Calu3 (cell line): ENCODE measurements at regions not wholly inside any gene's neighbourhood (a gene's known extent, or its start where the extent isn't known, plus 50 kb on each side); places are given as distances from the start of the nearest gene placed in this dataset.

Source experiments
- BruUV-seq: library from RNA; stranded (reverse); fragments of 400-500 nt; replicated peaks from 2 replicates; lab custom pipeline; 2021; lab: Mats Ljungman, UMichigan
- CTCF ChIA-PET: fragments of 300-600 bp; sonication (Branson Sonifier 250); formaldehyde crosslinking; loops from one replicate; lab custom pipeline; 2022; ENCODE audit warnings: antibody characterized with exemption; lab: Charles Lee
- DNase-seq: peaks from one replicate; pipeline ENCODE4 v3.0.0; 2022
- H3K27ac Mint-ChIP-seq: one replicate; pipeline ENCODE4 v1.8.0; 2022; ENCODE audit warnings: mixed read lengths; ENCODE audit not compliant: unreplicated experiment
- H3K27me3 Mint-ChIP-seq: one replicate; pipeline ENCODE4 v1.8.0; 2022; ENCODE audit warnings: mixed read lengths; ENCODE audit not compliant: unreplicated experiment
- H3K36me3 Mint-ChIP-seq: one replicate; pipeline ENCODE4 v1.8.0; 2022; ENCODE audit warnings: mild to moderate bottlenecking, moderate library complexity, mixed read lengths; ENCODE audit not compliant: insufficient read depth, unreplicated experiment
- H3K4me1 Mint-ChIP-seq: one replicate; pipeline ENCODE4 v1.8.0; 2022; ENCODE audit warnings: mild to moderate bottlenecking, low read depth, mixed read lengths; ENCODE audit not compliant: unreplicated experiment
- H3K4me3 Mint-ChIP-seq: one replicate; pipeline ENCODE4 v1.8.0; 2022; ENCODE audit warnings: mild to moderate bottlenecking, low read depth, moderate library complexity, mixed read lengths; ENCODE audit not compliant: unreplicated experiment
- H3K9me3 Mint-ChIP-seq: one replicate; pipeline ENCODE4 v1.8.0; 2022; ENCODE audit warnings: low read depth, mixed read lengths; ENCODE audit not compliant: unreplicated experiment
- intact Hi-C: fragments of 100-400 bp; cut with micrococcal nuclease; formaldehyde crosslinking; loops from one replicate; pipeline ENCODE4 v1.10.0; 2022; ENCODE audit not compliant: unreplicated experiment
- TF ChIP-seq, protein P1 (sequence below): fragments of 200-600 bp; IDR thresholded peaks from one replicate; pipeline ENCODE4 v1.8.0; 2022; ENCODE audit warnings: antibody characterized with exemption; ENCODE audit not compliant: unreplicated experiment

DNA sequence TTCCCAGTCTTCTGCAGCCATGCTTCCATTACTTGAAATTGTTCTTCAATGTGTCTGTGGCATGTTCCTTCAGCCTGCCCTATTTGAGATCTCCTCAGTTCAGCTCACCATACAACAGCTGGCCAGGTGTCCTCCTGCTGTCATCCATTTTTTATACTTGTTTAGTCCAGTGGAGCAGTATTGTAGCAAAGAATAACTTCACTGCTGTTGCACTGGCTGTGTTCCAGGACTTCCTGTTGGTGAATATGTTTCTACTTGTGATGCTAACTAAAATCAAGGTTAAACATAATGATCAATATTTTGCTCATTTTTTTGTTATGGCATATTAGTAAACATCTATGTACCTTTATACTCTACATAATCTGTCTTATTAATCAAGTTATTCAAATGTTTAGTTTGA, 1394.1 kb downstream of the PCDH9 start:
- CTCF ChIA-PET, result interaction anchor here (0.6 kb wide), 1 partner anchor 17 kb away, joined by 4 read pairs; no protein-coding TSS in a partner anchor
- peaks cover 2% of the 10 kb centered on the region for H3K9me3 Mint-ChIP-seq
- DNase-seq, result no peak
- no peak overlapping the region for H3K27ac Mint-ChIP-seq
- intact Hi-C loops, result no loop called here
- no peaks in the 10 kb centered on the region for H3K4me1 Mint-ChIP-seq
- BruUV-seq, result no TSS peak
- H3K4me3 Mint-ChIP-seq, result no peak overlapping the region
- no peaks in the 10 kb centered on the region for H3K27me3 Mint-ChIP-seq
- H3K36me3 Mint-ChIP-seq, result no peaks in the 10 kb centered on the region
- TF ChIP-seq, protein P1, sequence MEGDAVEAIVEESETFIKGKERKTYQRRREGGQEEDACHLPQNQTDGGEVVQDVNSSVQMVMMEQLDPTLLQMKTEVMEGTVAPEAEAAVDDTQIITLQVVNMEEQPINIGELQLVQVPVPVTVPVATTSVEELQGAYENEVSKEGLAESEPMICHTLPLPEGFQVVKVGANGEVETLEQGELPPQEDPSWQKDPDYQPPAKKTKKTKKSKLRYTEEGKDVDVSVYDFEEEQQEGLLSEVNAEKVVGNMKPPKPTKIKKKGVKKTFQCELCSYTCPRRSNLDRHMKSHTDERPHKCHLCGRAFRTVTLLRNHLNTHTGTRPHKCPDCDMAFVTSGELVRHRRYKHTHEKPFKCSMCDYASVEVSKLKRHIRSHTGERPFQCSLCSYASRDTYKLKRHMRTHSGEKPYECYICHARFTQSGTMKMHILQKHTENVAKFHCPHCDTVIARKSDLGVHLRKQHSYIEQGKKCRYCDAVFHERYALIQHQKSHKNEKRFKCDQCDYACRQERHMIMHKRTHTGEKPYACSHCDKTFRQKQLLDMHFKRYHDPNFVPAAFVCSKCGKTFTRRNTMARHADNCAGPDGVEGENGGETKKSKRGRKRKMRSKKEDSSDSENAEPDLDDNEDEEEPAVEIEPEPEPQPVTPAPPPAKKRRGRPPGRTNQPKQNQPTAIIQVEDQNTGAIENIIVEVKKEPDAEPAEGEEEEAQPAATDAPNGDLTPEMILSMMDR, result no peak

DNA sequence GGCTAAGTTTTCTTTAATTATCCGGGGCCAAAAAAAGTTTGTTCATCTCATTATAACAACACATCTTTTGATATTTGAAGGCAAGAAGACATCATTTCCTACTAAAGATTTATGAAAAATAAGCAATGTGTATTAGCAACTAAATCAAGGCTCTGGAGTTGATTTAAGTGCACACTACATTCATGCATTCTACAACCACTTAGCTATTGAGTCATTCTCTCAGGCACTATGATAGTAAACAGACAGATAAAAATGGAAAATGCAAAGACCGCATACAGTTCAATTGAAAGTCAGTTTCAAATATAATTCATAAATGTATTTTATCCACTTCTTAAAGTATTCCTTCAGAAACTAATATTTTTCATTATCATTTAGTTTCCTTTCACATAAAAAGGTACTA, 1395.2 kb downstream of the PCDH9 start:
- TF ChIP-seq, protein P1, result no peak
- Mint-ChIP-seq H3K27ac (no peak overlapping the region), H3K4me1 (no peaks in the 10 kb centered on the region), H3K4me3 (no peak overlapping the region), H3K9me3 (peaks cover 2% of the 10 kb centered on the region), H3K27me3 (no peaks in the 10 kb centered on the region), H3K36me3 (no peaks in the 10 kb centered on the region)
- CTCF ChIA-PET, result no interaction called here
- DNase-seq, result no peak
- no TSS peak for BruUV-seq
- intact Hi-C loops, result no loop called here

DNA sequence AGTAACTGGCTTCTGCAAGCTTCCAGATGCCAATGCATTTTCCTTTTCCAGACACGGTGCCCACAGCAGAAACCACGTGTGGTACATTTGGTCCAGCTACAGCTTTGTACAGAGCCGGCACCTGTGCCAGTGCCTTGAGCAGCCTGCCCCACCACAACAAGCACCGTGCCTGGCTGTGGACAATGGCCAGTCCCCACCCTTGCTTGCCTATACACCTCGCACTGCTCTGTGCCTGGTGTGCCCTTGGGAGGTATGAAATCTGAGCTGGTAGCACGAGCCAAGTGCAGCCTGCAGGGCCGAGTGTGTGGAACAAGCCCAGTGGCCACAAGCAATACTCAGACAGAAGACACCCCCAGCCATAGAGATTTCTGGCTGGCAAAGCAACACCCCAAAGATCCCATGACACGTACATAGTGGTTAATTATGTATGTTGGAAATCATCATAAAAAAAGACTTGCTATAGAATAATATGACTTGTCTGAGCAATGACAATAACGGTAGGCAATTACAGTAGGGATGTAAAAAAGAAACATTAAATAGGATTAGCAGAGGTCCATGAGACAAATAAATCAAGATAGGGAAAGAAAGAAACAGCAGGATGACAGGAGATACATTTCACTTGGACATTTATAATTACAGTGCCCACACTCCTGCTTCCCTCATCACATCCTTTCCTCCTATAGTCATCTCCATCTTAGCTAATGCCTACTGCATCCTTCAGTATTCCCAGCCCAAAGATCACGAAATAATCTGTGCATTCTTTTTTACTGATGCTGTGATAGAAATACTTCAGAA, 1399.5 kb downstream of the PCDH9 start:
- intact Hi-C loops, result no loop called here
- no peaks in the 10 kb centered on the region for H3K27me3 Mint-ChIP-seq
- BruUV-seq, result no TSS peak
- H3K9me3 Mint-ChIP-seq, result no peaks in the 10 kb centered on the region
- H3K27ac Mint-ChIP-seq, result no peak overlapping the region
- H3K36me3 Mint-ChIP-seq, result no peaks in the 10 kb centered on the region
- TF ChIP-seq, protein P1, result no peak
- DNase-seq, result no peak
- no peak overlapping the region for H3K4me3 Mint-ChIP-seq
- H3K4me1 Mint-ChIP-seq, result no peaks in the 10 kb centered on the region
- CTCF ChIA-PET, result no interaction called here

DNA sequence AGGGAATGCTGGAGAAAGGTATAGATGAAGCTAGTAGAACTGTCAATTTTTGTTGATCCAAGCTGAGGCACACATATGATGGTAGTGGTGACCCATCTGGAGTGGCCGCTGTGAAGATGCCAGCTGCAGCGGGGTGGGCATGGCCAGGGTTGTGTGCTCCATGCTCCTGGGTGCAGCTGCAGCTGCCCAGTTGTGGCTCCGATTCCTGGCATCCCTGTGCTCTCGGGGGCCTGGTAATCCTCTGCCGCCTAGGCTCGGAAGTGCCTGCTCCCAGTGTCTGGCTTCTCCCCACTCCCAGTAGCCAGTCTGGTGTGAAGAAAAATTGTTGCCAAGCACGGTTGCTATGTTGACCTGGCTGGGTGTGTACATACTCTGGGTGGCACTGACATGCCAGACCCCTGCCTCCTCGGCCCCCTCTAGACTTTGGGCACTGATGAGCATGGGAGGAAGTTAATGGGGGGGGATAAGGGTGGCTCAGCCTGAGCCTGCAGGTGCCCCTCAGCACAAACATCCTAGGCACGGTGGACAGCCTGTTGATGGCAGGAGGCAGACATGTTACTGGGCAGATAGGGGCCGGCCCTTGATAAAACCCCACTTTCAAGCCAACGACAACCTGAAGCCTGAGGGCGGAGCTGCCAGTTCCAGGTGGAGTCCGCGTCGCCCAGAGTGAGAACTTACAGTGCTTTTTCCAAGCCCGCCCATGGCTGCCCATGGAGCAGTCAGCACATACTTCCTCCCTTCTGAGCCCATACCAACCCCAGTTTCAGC, 1400.7 kb downstream of the PCDH9 start:
- Mint-ChIP-seq H3K27me3 (no peaks in the 10 kb centered on the region), H3K36me3 (no peaks in the 10 kb centered on the region), H3K4me1 (no peaks in the 10 kb centered on the region), H3K4me3 (no peak overlapping the region), H3K27ac (no peak overlapping the region), H3K9me3 (no peaks in the 10 kb centered on the region)
- CTCF ChIA-PET, result no interaction called here
- TF ChIP-seq, protein P1, result no peak
- intact Hi-C loops, result no loop called here
- BruUV-seq, result no TSS peak
- no peak for DNase-seq
